HG03280 (cell line): ENCODE measurements at regions not wholly inside any gene's neighbourhood (a gene's known extent, or its start where the extent isn't known, plus 50 kb on each side); places are given as distances from the start of the nearest gene placed in this dataset.

ENCODE experiments used
- ATAC-seq: cut with Tn5 transposase; IDR thresholded peaks from one replicate; pipeline ENCODE4 v1.9.1; 2021; ENCODE audit warnings: mild to moderate bottlenecking, moderate library complexity; ENCODE audit not compliant: unreplicated experiment

DNA sequence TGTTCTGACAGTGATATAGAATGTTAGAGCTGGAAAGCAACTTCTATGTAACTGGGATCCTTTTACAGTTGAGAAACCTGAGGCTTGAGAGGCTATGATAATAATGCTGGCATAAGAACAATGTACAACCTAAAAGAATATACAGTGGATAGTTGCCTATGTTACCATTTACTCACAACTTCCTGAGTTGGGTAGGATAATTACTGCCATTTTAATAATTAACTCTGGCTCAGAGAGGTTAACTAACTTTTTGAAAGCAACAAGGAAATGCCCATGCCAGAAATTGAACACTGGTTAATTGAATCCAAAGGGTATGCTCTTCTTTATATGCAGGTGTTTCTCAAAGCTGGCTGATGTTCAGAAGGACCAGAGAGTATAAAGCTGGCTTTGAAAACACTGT, 530.7 kb upstream of the MAP3K7 start:
- no peak for ATAC-seq

- no peak for ATAC-seq
These were observed 527.3 kb upstream of the MAP3K7 start for GRCh38 chr6:91114123-91114708.

GRCh38 chr6:91106083-91106482, 519.2 kb upstream of the MAP3K7 start:
- ATAC-seq: no peak

DNA sequence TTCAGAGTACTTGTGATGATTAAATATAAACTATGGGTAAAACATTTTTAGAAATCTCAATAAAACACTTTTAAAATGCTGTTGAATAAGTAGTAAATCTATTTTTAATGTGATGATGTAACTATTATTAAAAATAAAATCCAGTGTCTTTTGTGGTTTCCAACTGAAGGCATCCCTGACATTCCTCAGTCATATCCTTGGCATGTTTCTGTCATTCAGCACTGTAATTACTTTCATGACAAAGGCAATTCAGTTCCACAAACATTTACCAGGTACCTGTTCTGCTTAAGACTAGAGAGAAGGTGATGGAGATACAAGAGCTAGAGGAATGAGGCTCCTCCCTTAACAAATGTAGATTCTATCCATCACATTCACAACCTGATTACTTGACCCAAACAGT, 518.7 kb upstream of the MAP3K7 start:
- ATAC-seq: no peak

- ATAC-seq: no peak
These were observed 512.6 kb upstream of the MAP3K7 start for GRCh38 chr6:91099479-91099878.

DNA sequence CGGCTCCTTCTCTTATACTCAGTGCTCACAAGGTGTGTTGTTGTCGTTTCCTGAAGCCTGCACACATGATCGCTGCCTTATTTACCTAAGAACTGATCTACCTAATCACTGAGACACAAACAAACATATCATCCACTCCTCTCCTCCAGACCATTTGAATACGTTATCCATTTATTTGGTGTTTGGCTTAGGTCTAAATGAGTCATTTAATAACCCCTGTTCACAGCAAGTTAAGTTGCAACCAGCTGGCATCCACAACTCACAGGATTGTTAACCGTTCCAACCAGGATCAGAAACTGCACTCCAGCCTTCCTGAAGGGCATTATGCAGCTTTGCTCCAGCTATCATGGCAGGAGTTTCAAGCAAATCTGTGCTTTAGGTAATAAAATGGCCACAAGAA, 511.1 kb upstream of the MAP3K7 start:
- no peak for ATAC-seq

- ATAC-seq: no peak
These were observed 510.5 kb upstream of the MAP3K7 start for GRCh38 chr6:91097364-91097763.

GRCh38 chr6:91094806-91095475, 508.1 kb upstream of the MAP3K7 start:
- no peak for ATAC-seq

- no peak for ATAC-seq
These were observed 507.5 kb upstream of the MAP3K7 start for GRCh38 chr6:91094341-91094740.

GRCh38 chr6:91088976-91089375, 502.1 kb upstream of the MAP3K7 start:
- no peak for ATAC-seq

DNA sequence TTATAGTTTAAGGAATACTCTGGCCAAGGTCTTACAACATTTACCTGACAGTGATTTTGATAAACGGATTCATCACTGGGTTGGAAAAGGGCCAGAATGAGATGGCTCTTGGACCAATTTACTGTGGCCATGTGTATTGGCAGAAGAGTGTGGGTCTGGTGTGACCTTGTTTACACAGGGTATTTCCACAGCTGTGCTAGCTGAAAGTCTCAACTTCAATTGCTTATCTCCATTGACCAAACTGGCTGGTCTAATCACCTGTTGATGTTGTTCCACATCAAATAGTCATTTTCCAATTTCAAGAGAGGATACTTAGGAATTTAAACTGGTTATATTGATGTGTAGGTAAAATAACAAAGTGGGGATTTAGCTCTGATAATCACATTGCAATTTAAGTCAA, 501.6 kb upstream of the MAP3K7 start:
- no peak for ATAC-seq

DNA sequence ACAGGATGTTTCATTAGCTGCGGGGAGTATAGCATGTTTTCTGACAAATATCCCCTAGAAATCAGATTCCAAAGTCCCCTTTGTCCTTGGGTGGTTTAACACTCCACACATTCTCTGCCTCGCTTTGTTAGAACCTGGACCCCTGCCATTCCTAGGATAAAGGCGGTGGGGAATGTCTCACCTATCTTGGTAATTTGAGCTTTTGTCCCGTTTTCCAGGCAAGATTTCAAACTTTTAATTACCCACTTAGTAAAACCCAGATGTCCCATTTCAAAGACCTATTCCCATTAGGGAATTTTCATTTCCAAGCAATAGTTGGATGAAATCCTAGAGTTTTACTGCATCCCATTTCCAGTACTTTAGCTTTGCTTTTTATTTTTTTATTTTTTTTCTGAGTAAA, 501.0 kb upstream of the MAP3K7 start:
- no peak for ATAC-seq

- ATAC-seq: no peak
These were observed 496.3 kb upstream of the MAP3K7 start for GRCh38 chr6:91083211-91083610.

DNA sequence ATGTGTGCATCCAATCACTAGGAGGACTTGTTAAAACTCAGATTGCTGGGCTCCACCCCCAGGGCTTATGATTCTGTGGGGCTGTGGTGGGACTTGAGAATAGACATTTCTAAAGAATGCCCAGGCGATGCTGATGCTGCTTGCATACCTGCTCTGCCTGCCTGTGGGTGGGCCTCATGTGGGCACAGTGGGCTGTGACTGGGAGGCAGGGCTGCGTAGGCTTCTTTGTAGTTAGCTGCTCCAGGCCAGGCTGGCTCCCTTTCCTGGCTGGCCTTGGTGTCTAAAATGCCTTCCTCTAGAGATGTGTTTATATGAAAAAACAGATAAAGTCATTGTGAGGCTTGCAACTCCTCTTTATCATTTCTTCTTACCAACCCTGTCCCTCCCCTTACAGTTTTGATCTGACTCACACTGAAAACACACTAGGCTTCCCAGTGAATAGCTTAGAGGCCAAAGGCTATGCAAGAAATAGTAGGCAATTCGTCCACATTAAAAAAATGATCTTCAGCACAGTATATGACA, 495.5 kb upstream of the MAP3K7 start:
- no peak for ATAC-seq

- peak; percentile 52 for ATAC-seq
These were observed 494.7 kb upstream of the MAP3K7 start for GRCh38 chr6:91081452-91082067.

DNA sequence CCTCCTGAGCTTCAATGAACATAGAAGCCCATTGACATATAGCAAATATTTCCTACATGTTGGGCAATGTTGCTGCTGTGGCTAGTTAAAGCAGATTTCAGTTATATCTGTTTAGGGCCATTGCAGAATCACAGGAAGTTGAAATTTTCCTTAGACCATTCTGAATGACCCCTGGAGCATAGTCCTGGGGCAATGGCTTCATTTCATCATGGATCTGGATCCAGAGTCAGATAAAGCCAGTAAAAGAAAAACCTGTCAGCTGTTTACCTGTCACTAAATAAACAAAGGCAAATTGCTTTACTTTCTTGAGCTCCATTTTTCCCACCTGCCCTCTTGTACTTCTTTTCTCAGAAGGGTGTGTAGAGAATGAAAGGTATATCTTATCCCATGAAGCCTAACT, 494.0 kb upstream of the MAP3K7 start:
- ATAC-seq: no peak

DNA sequence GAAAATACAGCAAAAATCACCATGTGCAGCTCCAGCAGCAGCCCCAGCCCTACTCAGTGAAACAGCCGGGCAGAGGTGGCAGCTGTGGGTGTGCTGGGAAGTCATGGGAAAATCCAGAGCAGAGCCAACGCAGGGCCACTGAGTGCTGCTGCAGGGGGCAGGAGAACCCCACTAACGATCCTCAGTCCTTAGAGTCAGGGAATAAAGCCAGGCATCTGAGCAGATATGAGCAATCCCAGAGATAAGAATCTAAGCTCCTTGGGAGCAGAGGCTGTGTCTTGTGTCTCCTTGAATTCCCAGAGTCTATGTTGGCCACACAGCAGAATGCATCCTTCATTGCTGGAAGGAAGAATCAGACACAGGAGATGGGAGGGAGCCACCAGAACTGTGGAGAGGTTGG, 493.1 kb upstream of the MAP3K7 start:
- no peak for ATAC-seq

DNA sequence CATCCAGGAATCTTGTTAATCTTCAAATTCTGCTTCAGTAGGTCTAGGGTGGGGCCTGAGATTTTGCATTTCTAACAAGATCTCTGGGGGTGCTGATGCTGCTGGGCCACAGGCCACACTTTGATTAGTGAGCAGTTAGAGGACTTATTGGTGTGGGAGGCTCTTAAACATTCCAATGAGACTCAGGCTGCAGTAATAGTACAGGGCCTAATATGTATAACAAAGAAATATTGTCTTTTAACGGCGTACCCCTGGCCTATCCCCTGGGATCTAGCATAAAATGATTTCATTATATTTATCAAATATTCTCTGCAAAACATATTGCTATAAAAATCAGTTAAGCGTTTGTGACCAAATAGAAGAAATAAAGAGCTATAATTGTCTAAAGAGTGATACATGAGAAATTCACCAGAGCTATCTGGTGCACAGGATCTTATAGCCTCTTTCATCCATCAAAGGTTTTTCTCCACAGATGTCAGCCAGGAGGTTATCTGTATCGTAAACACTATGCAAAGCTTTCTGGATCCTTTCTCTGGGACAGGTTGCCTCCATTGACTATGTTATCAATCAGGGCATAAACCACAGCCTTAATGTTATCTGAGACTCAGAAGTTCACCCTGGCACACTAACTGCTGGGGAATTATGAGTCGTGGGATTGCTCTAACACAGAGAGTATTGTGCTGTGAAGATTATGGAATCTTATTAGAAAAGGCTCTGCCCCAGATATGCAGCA, 488.5 kb upstream of the MAP3K7 start:
- no peak for ATAC-seq

- no peak for ATAC-seq
These were observed 476.5 kb upstream of the MAP3K7 start for GRCh38 chr6:91063362-91063761.

- ATAC-seq: no peak
These were observed 470.8 kb upstream of the MAP3K7 start for GRCh38 chr6:91057689-91058088.

GRCh38 chr6:91055959-91056358, 469.1 kb upstream of the MAP3K7 start:
- ATAC-seq: no peak
